Ectodermal cell (in vitro differentiated cells): ENCODE measurements at regions not wholly inside any gene's neighbourhood (a gene's known extent, or its start where the extent isn't known, plus 50 kb on each side); places are given as distances from the start of the nearest gene placed in this dataset.

Experiments
- H3K27ac ChIP-seq: 2 replicates; pipeline ENCODE4 v1.7.0; 2013; ENCODE audit warnings: mild to moderate bottlenecking, low read depth, low read length; ENCODE audit not compliant: insufficient read depth, poor library complexity, severe bottlenecking
- H3K27me3 ChIP-seq: 2 replicates; pipeline ENCODE4 v1.7.0; 2013; ENCODE audit warnings: mild to moderate bottlenecking, low read length; ENCODE audit not compliant: insufficient read depth, control insufficient read depth, poor library complexity, severe bottlenecking
- H3K36me3 ChIP-seq: one replicate; pipeline ENCODE4 v1.7.0; 2013; ENCODE audit warnings: low read length; ENCODE audit not compliant: control insufficient read depth, insufficient read depth
- H3K4me1 ChIP-seq: one replicate; pipeline ENCODE4 v1.7.0; 2013; ENCODE audit warnings: low read length; ENCODE audit not compliant: control insufficient read depth, insufficient read depth
- H3K4me3 ChIP-seq: 2 replicates; pipeline ENCODE4 v1.7.0; 2013; ENCODE audit warnings: low read depth, low read length, control low read depth; ENCODE audit not compliant: insufficient read depth
- H3K9me3 ChIP-seq: 2 replicates; pipeline ENCODE4 v1.7.0; 2013; ENCODE audit warnings: mild to moderate bottlenecking, low read length, moderate library complexity; ENCODE audit not compliant: control insufficient read depth
- WGBS, 2 experiments: methylation state at CpG; one replicate each; pipeline ENCODE4 v1.1.7; 2013; ENCODE audit warnings: missing lambda C conversion rate in 2 of 2; 5-methylcytosine and 5-hydroxymethylcytosine counted together

DNA sequence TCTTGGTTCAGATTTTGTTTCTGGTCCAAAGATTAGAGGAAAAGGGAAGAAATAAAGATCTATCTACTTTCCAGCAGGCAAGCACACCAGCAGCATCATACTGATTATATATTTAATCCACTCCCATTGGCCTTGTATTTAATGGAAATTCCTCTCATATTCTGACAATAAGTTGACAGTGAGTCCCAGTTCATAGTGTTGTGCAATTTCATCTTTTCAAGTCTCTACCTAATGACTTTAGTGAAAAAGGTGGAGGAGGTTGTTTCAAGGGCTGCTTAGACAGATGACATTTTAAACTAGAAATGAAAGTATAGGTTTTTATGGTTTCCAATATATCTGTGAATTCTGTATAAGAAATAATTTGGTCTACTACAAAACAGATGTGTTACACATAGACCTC lies 298.6 kb downstream of the PABPC4L start:
- H3K27ac ChIP-seq, result no peak overlapping the region
- no peaks in the 10 kb centered on the region for H3K36me3 ChIP-seq
- no peak overlapping the region for H3K4me3 ChIP-seq
- H3K27me3 ChIP-seq, result no peaks in the 10 kb centered on the region
- H3K4me1 ChIP-seq, result no peaks in the 10 kb centered on the region
- H3K9me3 ChIP-seq, result no peaks in the 10 kb centered on the region

DNA sequence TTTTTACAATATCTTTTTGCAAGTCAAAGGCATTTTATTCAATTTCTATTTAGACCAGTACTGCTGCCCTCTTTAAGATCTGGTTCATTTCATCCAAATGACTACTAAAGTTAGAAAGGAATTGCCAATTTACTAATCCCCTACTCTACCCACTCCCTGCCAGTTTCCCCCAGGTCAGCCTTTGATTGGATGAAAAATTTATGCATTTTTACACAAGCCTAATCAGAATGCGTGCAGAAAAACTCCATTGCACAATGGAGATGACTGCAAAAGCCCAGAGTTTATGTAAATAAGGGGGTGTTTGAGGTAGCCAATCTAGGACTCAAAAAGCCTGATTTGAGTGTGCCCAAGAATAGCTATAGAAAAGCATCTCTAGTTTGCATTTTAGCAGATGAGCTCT lies 310.6 kb downstream of the PABPC4L start:
- H3K4me3 ChIP-seq, result no peak overlapping the region
- H3K36me3 ChIP-seq, result no peaks in the 10 kb centered on the region
- no peaks in the 10 kb centered on the region for H3K4me1 ChIP-seq
- H3K27ac ChIP-seq, result no peak overlapping the region
- H3K9me3 ChIP-seq, result no peaks in the 10 kb centered on the region
- no peaks in the 10 kb centered on the region for H3K27me3 ChIP-seq
- 93 to 100% methylated on average over 1 of the region's 1 CpG for WGBS, 2 experiments

DNA sequence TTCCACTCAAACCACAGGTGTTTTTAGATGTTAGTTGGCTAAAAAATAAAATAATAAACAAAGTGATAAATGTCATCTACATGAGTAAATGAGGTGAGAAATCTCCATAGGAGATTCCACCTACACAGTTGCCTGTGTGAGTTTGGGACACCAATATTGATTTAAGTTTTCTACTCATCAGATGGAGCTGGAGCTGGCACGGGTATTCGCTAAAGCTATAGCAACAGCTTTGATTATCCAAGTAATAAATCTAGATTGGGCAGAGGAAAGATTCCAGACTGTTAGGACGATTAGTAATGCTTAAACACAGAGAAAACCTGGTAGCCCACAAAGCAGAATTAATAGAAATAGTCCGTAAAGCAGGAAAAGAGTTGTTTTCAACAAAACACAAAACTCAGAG lies 313.9 kb downstream of the PABPC4L start:
- Histone ChIP-seq H3K9me3 (no peaks in the 10 kb centered on the region), H3K4me3 (no peak overlapping the region), H3K4me1 (no peaks in the 10 kb centered on the region), H3K27ac (no peak overlapping the region), H3K27me3 (no peaks in the 10 kb centered on the region), H3K36me3 (no peaks in the 10 kb centered on the region)
- 93 to 98% methylated on average over 4 of the region's 4 CpGs for WGBS, 2 experiments

DNA sequence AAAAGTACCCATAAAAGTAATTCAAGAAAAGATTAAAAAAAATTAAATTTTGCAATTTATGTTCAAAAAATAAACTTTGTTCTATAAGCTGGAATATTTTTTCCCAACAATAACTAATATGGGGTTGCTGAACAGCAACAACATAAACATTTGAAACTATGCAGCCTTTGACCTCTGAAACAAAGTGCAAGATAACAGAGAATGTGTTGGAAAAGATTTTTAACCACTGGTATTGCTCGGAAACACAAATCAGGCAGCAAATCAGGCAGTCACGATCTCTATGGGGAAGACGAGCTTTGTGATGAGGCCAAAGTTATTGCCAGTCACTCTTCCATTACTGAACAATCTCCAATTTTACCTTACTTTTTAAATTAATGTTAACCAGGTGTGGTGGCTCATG lies 332.1 kb downstream of the PABPC4L start:
- Histone ChIP-seq H3K27ac (no peak overlapping the region), H3K27me3 (no peaks in the 10 kb centered on the region), H3K4me3 (no peak overlapping the region), H3K4me1 (no peaks in the 10 kb centered on the region), H3K36me3 (no peaks in the 10 kb centered on the region), H3K9me3 (no peaks in the 10 kb centered on the region)
- 94 to 99% methylated on average over 3 of the region's 3 CpGs for WGBS, 2 experiments

DNA sequence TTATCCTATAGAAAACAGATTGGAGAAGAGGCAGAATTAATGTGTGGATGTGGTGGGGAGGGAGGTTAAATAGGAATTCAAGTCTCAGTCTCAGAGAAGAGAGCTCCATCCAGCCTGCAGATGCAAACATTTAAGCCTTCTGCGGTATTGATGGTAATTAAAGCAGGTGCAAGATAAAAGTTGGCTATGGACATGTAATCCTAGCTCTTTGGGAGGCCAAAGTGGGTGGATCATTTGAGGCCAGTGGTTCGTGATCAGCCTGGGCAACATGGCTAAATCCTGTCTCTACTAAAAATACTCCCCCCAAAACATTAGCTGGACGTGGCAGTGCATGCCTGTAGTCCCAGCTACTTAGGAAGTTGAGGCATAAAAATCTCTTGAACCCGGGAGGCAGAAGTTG lies 332.7 kb downstream of the PABPC4L start:
- WGBS, 2 experiments, result 90 to 97% methylated on average over 4 of the region's 4 CpGs
- no peaks in the 10 kb centered on the region for H3K36me3 ChIP-seq
- no peak overlapping the region for H3K4me3 ChIP-seq
- no peaks in the 10 kb centered on the region for H3K4me1 ChIP-seq
- H3K27me3 ChIP-seq, result no peaks in the 10 kb centered on the region
- no peak overlapping the region for H3K27ac ChIP-seq
- H3K9me3 ChIP-seq, result no peaks in the 10 kb centered on the region

DNA sequence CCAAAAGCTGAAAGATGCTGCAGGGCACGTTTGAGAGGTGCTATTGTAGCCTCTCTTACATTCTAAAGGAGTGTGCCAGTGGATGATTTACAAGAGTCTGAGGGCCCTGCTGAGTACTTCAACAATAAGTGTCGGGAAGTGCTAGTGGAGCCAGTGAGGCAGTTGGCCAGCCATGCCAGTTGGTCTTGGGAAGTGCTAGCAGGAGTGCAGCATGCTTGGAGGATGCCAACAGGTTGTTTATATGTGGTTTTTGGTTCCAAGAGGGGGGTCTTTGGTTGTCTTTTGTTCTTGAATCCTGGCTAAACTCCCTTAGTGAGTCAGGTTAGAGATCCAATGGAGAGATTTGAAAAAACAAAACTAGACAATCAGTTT lies 335.3 kb downstream of the PABPC4L start:
- no peaks in the 10 kb centered on the region for H3K36me3 ChIP-seq
- H3K27me3 ChIP-seq, result no peaks in the 10 kb centered on the region
- no peaks in the 10 kb centered on the region for H3K9me3 ChIP-seq
- H3K27ac ChIP-seq, result no peak overlapping the region
- no peak overlapping the region for H3K4me3 ChIP-seq
- no peaks in the 10 kb centered on the region for H3K4me1 ChIP-seq
- 65 to 67% methylated on average over 2 of the region's 2 CpGs for WGBS, 2 experiments

DNA sequence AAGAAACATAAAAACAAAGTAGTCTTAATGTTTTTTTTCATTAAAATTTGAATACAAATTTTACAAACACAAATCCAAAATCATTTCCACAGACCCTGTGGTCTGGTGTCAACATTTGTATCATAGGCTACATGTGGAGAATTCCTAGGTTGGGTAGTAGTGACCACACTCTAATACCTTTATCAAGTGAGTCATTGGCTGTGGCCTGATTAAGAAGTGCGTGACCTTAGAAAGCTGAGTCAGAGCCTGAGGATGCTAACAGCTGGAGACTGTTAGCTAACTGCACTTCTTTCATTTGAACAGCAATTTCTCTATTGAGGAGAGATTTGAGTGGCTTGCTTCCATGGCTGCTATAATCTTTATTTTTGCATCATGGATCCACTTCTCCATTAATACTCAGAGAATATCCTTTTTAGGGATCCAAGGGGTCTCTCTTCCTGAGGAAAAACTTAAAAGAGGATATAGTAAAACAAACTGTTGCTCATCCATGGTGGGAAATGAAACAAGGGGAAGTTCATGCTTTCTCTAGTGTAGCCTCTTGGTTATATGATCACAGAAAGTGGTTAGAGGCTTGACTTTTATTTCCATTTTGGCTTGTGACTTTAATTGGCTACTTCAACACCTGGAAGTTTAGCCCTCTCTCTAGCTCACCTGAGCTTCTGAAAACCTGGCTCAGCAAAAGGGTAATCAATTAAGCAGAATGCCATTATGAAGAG lies 335.8 kb downstream of the PABPC4L start:
- no peaks in the 10 kb centered on the region for H3K36me3 ChIP-seq
- H3K27me3 ChIP-seq, result no peaks in the 10 kb centered on the region
- WGBS, 2 experiments, result 77 to 83% methylated on average over 1 of the region's 1 CpG
- no peaks in the 10 kb centered on the region for H3K4me1 ChIP-seq
- no peak overlapping the region for H3K4me3 ChIP-seq
- no peak overlapping the region for H3K27ac ChIP-seq
- no peaks in the 10 kb centered on the region for H3K9me3 ChIP-seq

DNA sequence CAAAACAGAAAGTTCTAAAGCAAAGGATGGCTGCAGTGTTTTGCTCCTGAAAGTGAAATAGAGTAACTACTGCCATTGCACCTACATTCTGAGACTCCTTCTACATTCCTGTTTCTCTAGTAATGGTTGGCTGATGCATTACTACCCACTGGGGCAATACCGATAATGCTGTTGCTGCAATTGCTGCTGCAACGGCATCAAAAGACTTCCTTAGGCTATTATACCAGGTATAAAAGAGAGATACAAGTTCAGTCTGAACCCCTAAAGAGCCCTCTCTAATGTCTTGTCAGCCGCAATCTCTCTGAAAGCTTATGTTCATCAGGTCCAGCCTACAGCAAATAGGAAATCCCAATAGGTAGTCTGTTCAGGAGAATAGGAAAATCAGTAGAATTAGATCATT lies 338.4 kb downstream of the PABPC4L start:
- Histone ChIP-seq H3K9me3 (no peaks in the 10 kb centered on the region), H3K36me3 (no peaks in the 10 kb centered on the region), H3K4me3 (no peak overlapping the region), H3K27me3 (no peaks in the 10 kb centered on the region), H3K27ac (no peak overlapping the region), H3K4me1 (no peaks in the 10 kb centered on the region)
- 87 to 94% methylated on average over 3 of the region's 3 CpGs for WGBS, 2 experiments

DNA sequence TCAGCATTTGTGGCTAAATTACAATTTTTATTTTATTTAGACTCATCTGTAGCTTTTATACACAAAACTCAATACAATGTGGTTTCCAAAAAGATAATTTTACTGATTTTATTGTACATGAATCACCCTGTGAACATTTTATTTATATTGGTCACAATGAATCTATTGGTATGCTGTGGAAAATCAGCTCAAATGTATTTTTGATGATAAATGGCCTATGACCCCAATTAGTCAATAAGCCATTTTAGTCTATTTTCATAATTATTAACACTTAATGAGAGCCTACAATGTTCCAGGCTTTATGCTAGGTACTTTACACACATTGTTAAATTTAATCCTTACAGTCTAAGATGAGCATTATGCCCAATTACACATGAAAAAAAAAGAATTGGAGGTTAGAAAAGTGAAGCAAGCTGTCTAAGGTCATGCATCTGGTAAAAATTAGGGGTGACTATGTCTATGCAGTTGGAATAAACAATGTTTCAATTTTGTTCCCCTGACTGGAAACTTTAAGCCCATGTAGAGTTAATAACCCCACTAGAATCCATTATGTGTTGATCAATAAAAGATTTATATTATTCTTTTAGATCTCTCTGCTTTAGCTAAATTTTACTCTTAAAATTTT lies 344.7 kb downstream of the PABPC4L start:
- Histone ChIP-seq H3K27me3 (no peaks in the 10 kb centered on the region), H3K36me3 (no peaks in the 10 kb centered on the region), H3K4me3 (no peak overlapping the region)

DNA sequence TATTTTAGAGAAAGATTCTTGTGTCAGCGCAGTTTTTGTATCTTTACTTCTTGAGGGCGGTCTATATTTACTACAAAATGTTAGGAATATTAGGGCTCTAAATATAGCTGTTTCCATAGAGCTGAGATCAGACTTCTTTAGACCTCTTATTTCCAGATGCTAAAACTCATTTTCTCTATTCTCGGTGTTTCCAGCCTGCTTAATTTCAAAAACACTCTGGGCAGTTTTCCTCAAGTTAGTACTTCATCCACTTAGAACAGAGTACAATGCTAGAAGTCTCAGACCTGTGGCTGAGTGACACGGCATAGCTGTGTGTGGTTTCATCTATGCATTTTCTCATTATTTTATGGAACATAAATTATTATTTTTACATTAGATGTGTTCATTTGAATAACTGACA lies 346.6 kb downstream of the PABPC4L start:
- no peaks in the 10 kb centered on the region for H3K27me3 ChIP-seq
- H3K27ac ChIP-seq, result no peak overlapping the region
- no peaks in the 10 kb centered on the region for H3K36me3 ChIP-seq
- H3K4me3 ChIP-seq, result no peak overlapping the region
- no peaks in the 10 kb centered on the region for H3K4me1 ChIP-seq
- 91 to 93% methylated on average over 2 of the region's 4 CpGs for WGBS, 2 experiments
- no peaks in the 10 kb centered on the region for H3K9me3 ChIP-seq

More for the DNA sequence above, 344.7 kb downstream of the PABPC4L start:
- Histone ChIP-seq H3K9me3 (no peaks in the 10 kb centered on the region), H3K4me1 (no peaks in the 10 kb centered on the region), H3K27ac (no peak overlapping the region)

DNA sequence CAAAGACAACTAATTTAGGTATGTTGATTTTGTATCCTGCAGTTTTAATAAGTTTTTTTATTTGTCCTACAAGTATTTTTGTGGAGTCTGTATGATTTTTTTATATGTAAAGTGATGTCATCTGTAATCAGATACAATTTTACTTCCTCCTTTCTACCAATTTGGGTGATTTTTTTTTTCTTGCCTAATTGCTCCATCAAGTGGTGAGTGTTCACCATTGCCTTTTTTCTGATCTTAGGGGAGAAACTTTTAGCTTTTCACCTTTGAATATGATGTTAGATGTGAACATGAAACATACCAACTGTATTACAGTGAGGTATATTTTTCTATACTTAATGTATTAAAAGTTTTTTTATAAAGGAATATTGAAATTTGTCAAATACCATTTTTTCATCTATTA lies 362.3 kb downstream of the PABPC4L start:
- Histone ChIP-seq H3K4me1 (no peaks in the 10 kb centered on the region), H3K27ac (no peak overlapping the region), H3K27me3 (no peaks in the 10 kb centered on the region), H3K4me3 (no peak overlapping the region), H3K36me3 (no peaks in the 10 kb centered on the region), H3K9me3 (no peaks in the 10 kb centered on the region)
